Keratinocyte (primary cell): ENCODE measurements at regions not wholly inside any gene's neighbourhood (a gene's known extent, or its start where the extent isn't known, plus 50 kb on each side); places are given as distances from the start of the nearest gene placed in this dataset.

Experiments used
- DNase-seq: peaks from one replicate; pipeline ENCODE4 v3.0.0-alpha.2; 2011; ENCODE audit warnings: low read depth, missing footprints, low spot score
- FAIRE-seq: peaks from 2 replicates; lab custom pipeline; 2011; peaks lifted over from hg19 to GRCh38; lab: Jason Lieb, UNC
- H2AFZ ChIP-seq: 2 replicates; pipeline ENCODE4 v1.6.0; 2012; ENCODE audit warnings: low read length, control low read depth, inconsistent platforms; ENCODE audit not compliant: control insufficient read depth
- H3K27ac ChIP-seq: 2 replicates; pipeline ENCODE4 v1.5.1; 2011; ENCODE audit warnings: low read length; ENCODE audit not compliant: control insufficient read depth, insufficient read depth
- H3K27me3 ChIP-seq: 3 replicates; pipeline ENCODE4 v1.6.0; 2011; ENCODE audit warnings: low read length; ENCODE audit not compliant: control insufficient read depth, insufficient read depth; ENCODE audit errors: extremely low read depth
- H3K36me3 ChIP-seq, 2 experiments: 2 replicates in 1 of 2; 3 replicates in 1 of 2; pipeline ENCODE4 v1.5.1; 2011; ENCODE audit warnings: low read length in 2 of 2, mild to moderate bottlenecking in 1 of 2; ENCODE audit not compliant: control insufficient read depth in 2 of 2, insufficient read depth in 2 of 2; ENCODE audit errors: extremely low read depth in 1 of 2
- H3K4me1 ChIP-seq: 3 replicates; pipeline ENCODE4 v1.5.1; 2011; ENCODE audit warnings: low read length; ENCODE audit not compliant: control insufficient read depth, insufficient read depth; ENCODE audit errors: extremely low read depth
- H3K4me2 ChIP-seq: 3 replicates; pipeline ENCODE4 v1.6.0; 2011; ENCODE audit warnings: low read depth, low read length; ENCODE audit not compliant: control insufficient read depth, insufficient read depth; ENCODE audit errors: extremely low read depth
- H3K4me3 ChIP-seq, 3 experiments: fragments of 200-600 bp in 1 of 3; sonication (generic) in 1 of 3; 2 replicates in 2 of 3; 3 replicates in 1 of 3; pipeline ENCODE4 v1.5.1; 2011 to 2016; ENCODE audit warnings: low read length in 3 of 3, mild to moderate bottlenecking in 3 of 3, control low read depth in 2 of 3, inconsistent platforms in 1 of 3, low read depth in 1 of 3, mixed read lengths in 1 of 3, mixed run types in 1 of 3, moderate library complexity in 1 of 3; ENCODE audit not compliant: control insufficient read depth in 2 of 3, insufficient read depth in 2 of 3; ENCODE audit errors: extremely low read depth in 1 of 3
- H3K79me2 ChIP-seq: 2 replicates; pipeline ENCODE4 v1.6.0; 2012; ENCODE audit warnings: low read length; ENCODE audit not compliant: control insufficient read depth, insufficient read depth
- H3K9ac ChIP-seq: 3 replicates; pipeline ENCODE4 v1.6.0; 2011; ENCODE audit warnings: low read length; ENCODE audit not compliant: control insufficient read depth, insufficient read depth; ENCODE audit errors: extremely low read depth
- H3K9me1 ChIP-seq: 3 replicates; pipeline ENCODE4 v1.6.0; 2011; ENCODE audit warnings: low read length; ENCODE audit not compliant: control insufficient read depth, insufficient read depth; ENCODE audit errors: extremely low read depth
- H3K9me3 ChIP-seq: 2 replicates; pipeline ENCODE4 v1.5.1; 2012; ENCODE audit warnings: low read depth, low read length; ENCODE audit not compliant: control insufficient read depth
- H4K20me1 ChIP-seq: 3 replicates; pipeline ENCODE4 v1.6.0; 2011; ENCODE audit warnings: low read length; ENCODE audit not compliant: control insufficient read depth, insufficient read depth; ENCODE audit errors: extremely low read depth
- EZH2 ChIP-seq: IDR thresholded peaks from one replicate; pipeline ENCODE4 v1.6.1; 2012; ENCODE audit warnings: inconsistent platforms, mild to moderate bottlenecking, low read length, moderate library complexity
- dilution Hi-C: fragments of 300-500 bp; cut with MboI; formaldehyde crosslinking; loops from one replicate; pipeline ENCODE4 v1.7.0; 2020; ENCODE audit warnings: low sequenced_read_pairs; ENCODE audit not compliant: extremely low pct_ligation_motif_present
- TF ChIP-seq, protein P1 (sequence below), 3 experiments: IDR thresholded peaks in 1 of 3; conservative IDR thresholded peaks in 1 of 3; optimal IDR thresholded peaks in 1 of 3; 2 replicates in 2 of 3; 3 replicates in 1 of 3; pipeline versions ENCODE3 to v1.5.1; 2011; ENCODE audit warnings: low read length in 3 of 3, mild to moderate bottlenecking in 3 of 3, moderate library complexity in 2 of 3, control low read depth in 1 of 3, inconsistent platforms in 1 of 3; ENCODE audit not compliant: insufficient read depth in 2 of 3; ENCODE audit errors: extremely low read depth in 1 of 3

DNA sequence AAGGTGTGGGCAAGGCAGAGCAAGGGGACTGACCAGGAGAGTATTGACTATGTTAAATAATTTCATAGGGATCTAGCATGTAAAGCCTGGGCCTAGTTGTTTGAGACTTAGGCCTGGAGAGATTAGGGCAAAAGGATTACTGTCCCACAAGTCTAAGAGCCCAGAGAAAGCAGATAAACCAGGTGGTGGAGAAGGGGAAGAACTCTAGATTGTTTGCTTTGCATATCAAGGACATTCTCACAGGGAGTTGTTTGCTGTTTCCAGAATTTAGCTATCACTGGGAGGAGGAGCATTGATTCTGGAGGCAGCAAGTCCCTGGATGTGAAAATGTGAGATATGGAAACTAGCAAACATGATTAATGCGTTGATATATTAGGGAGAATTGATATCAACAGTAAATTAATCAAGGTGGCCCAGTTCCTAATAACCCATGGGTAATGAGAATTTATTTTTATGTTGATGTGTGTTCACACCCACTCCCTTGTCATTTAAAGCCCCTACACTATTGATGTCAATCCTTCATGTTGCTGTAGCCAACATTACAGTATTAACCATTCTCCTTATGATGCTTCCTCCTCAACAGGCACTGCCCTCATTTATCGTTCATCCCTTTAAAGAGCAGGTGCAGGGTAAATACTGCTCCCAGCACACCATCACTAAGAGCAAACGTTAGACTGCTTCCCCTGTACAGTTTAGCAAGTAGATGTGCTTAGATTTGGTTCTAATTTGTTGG is 1666.7 kb upstream of the FLRT2 start:
- H3K27ac ChIP-seq = no peak overlapping the region
- no peak for DNase-seq
- no peak for FAIRE-seq
- H3K79me2 ChIP-seq = no peaks in the 10 kb centered on the region
- H3K27me3 ChIP-seq = no peaks in the 10 kb centered on the region
- H4K20me1 ChIP-seq = no peaks in the 10 kb centered on the region
- no peaks in the 10 kb centered on the region for H3K4me1 ChIP-seq
- H3K4me2 ChIP-seq = no peak overlapping the region
- no peak overlapping the region for H2AFZ ChIP-seq
- no peaks in the 10 kb centered on the region for H3K9me3 ChIP-seq
- dilution Hi-C loops = no loop called here
- no peak overlapping the region for H3K9ac ChIP-seq
- no peak overlapping the region for H3K4me3 ChIP-seq
- TF ChIP-seq, protein P1, sequence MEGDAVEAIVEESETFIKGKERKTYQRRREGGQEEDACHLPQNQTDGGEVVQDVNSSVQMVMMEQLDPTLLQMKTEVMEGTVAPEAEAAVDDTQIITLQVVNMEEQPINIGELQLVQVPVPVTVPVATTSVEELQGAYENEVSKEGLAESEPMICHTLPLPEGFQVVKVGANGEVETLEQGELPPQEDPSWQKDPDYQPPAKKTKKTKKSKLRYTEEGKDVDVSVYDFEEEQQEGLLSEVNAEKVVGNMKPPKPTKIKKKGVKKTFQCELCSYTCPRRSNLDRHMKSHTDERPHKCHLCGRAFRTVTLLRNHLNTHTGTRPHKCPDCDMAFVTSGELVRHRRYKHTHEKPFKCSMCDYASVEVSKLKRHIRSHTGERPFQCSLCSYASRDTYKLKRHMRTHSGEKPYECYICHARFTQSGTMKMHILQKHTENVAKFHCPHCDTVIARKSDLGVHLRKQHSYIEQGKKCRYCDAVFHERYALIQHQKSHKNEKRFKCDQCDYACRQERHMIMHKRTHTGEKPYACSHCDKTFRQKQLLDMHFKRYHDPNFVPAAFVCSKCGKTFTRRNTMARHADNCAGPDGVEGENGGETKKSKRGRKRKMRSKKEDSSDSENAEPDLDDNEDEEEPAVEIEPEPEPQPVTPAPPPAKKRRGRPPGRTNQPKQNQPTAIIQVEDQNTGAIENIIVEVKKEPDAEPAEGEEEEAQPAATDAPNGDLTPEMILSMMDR (optimal IDR thresholded peaks at IDR 0.05 in 1 of 3, IDR thresholded peaks at IDR 0.05 in 1 of 3, conservative IDR thresholded peaks at IDR 0.05 in 1 of 3; ENCODE audit: extremely low read depth in 1 of 3, insufficient read depth in 2 of 3, low read length in 3 of 3) = no peak
- no peak for TF ChIP-seq EZH2
- no peaks in the 10 kb centered on the region for H3K9me1 ChIP-seq
- no peaks in the 10 kb centered on the region for H3K36me3 ChIP-seq

DNA sequence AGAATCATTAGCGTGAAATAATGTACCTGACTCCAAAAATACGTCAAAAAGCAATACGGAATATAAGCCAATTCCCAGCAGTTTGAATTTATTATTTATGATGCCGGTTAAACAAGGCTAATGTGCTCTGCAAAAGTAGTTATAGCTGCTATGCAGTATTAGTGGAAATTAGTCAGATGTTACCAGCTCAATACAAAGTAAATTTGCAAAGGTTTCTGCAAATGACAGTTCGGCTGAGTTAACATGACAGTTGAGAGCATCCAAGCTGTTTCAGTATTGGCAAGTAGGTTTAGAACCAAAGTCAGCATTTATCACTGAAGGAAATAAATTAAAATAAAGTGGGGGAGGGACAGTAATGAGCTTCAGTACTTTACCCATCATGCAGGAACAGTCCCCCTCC is 1665.8 kb upstream of the FLRT2 start:
- Histone ChIP-seq H3K9ac (no peak overlapping the region), H3K4me3 (no peak overlapping the region), H3K9me1 (no peaks in the 10 kb centered on the region), H3K79me2 (no peaks in the 10 kb centered on the region), H3K36me3 (no peaks in the 10 kb centered on the region), H3K9me3 (no peaks in the 10 kb centered on the region), H3K27me3 (no peaks in the 10 kb centered on the region), H3K4me2 (no peak overlapping the region), H3K4me1 (no peaks in the 10 kb centered on the region), H2AFZ (no peak overlapping the region), H3K27ac (no peak overlapping the region), H4K20me1 (no peaks in the 10 kb centered on the region)
- TF ChIP-seq, protein P1 (optimal IDR thresholded peaks at IDR 0.05 in 1 of 3, IDR thresholded peaks at IDR 0.05 in 1 of 3, conservative IDR thresholded peaks at IDR 0.05 in 1 of 3; ENCODE audit: extremely low read depth in 1 of 3, insufficient read depth in 2 of 3, low read length in 3 of 3) = no peak
- FAIRE-seq = no peak
- DNase-seq = no peak
- dilution Hi-C loops = no loop called here
